Anterior cingulate cortex (tissue), 58 donors: ENCODE measurements at regions not wholly inside any gene's neighbourhood (a gene's known extent, or its start where the extent isn't known, plus 50 kb on each side); places are given as distances from the start of the nearest gene placed in this dataset.

Experiments used
- DNase-seq, 58 donors: peaks; one replicate each; lab custom pipeline; 2025; lab: John Stamatoyannopoulos, UW

GRCh38 chr1:70915258-70916033, 132.2 kb downstream of the PTGER3 start:
- DNase-seq = peak in 1 of 58 donors; percentile 0

- no peak for DNase-seq
Observed at GRCh38 chr1:70916034-70916427, 131.6 kb downstream of the PTGER3 start.

- DNase-seq = no peak
Observed at GRCh38 chr1:70919706-70920323, 127.8 kb downstream of the PTGER3 start.
